ENCODE measurements at regions not wholly inside any gene's neighbourhood (a gene's known extent, or its start where the extent isn't known, plus 50 kb on each side); places are given as distances from the start of the nearest gene placed in this dataset.
"Not testable (repeated sequence)": the region's sequence is repeated elsewhere in the genome, so short reads cannot be mapped to it uniquely, and the experiment has no call there.

DNA sequence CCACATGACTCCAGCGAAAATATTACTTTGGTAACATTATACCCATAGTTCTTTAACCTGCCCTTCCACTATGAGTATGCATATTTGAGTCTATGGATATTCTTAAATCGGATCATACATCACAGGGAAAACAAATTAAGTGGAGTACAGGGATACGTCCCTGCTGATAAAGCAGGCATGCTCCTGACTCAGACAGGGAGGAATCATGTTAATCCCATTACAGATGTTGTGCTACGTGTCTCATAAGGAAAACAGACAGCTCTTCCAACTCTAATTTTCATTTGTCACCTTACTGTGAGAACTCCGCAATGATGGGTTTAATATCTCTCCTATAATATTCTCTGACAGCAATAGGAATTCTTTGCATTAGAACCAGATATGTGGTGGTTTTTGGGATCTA, 469.5 kb upstream of the POM121L12 start:
- no peak for DNase-seq

DNA sequence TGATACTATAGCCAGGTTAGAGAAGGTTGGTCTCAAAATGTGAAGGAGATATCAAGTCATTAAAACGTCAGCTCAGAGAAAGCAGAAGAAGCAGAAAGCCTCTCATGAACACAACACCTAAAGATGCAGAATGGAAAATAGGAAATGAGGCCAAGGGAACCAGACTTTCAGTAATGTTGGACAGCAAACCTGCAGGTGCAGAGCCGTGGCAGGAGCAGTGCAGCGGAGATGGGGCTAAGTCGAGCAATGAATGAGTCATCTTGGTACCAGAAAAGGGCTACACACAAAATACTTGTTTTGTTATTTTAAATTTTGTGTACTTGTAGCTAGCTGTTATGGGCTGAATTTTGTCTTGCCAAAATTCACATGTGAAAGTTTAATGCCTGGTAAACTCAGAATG, 479.6 kb upstream of the POM121L12 start:
- DNase-seq = no peak

DNA sequence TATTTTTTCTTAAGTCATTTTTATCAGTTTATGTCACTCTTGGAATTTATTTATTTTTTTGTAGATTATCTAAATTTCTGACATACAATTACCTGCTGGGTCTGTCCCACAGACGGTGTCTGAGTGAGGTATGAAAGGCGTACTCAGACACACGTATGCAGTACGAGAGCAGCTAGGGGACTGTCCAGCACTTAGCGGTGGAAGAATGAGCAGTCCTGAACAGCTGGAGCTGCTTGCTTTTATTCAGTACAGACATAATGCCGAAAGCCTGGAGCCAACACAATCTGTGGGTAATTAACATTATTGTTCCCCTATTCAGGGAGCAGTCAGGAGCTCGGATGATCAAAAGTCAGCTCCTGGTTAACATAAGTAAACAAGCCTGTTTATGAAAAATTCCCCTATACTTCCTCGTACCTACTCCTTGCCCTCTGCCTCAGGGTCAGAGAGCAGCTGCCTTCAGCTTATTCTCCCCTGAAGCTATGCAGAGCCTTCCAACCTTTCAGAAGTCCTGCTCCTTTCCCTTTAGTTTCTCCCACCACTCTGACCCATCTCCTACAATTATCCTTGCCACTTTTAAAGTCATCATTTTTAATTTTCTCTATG, 488.0 kb upstream of the POM121L12 start:
- DNase-seq = no peak

DNA sequence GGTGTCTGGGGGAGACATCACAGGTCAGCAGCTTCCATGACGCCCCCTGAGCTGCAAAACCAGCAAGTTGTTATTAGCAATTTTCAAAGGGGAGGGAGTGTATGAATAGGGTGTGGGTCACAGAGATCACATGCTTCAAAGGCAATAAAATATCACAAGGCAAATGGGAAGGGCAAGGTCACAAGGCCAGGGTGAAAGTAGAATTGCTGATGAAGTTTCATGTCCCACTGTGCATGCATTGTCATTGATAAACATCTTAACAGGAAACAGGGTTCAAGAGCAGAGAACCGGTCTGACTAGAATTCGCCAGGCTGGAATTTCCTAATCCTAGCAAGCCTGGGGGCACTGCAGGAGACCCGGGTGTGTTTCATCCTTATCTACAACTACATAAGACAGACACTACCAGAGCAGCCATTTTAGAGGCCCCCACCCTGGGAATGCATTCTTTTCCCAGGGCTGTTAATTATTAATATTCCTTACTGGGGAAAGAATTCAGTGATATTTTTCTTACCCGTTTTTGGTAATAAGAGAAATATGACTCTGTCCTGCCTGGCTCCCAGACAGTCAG, 494.2 kb upstream of the POM121L12 start:
- not testable (repeated sequence) for DNase-seq

DNA sequence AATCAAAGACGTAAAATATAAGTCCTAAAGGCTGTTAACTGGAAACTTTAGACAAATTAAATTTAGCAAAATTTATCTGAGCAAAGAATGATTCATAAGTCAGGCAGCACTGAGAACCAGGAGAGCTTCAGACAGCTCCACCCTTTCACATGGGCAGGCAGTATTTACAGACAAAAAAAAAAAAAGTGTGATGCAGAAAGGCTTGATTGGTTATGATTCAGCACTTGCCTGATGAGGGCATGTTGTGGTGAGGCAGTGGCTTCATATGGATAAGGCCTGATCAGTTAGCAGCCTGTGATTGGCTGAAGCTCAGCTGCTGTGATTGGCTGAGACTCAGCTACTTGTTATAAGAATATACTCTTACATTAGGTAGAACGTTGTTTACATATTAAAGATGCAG, 495.4 kb upstream of the POM121L12 start:
- no peak for DNase-seq

DNA sequence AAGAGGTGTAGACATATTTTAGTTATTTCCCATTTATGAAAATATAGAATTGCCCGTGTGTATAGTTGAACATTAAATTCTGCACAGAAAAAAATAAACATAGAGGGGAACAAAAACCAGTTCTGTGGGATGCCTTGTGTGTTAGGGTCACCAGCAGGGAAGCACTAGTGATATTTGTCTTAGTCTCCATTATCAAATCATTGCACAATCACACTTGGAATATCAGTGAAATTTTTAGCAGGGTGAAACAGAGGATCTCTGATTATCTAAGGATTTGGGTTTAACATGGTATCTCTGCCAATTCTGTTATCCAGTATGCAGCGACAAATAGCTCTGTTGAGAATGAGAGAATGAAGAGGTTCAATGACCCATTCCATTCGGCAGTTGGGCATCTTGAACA, 496.0 kb upstream of the POM121L12 start:
- DNase-seq = no peak

DNA sequence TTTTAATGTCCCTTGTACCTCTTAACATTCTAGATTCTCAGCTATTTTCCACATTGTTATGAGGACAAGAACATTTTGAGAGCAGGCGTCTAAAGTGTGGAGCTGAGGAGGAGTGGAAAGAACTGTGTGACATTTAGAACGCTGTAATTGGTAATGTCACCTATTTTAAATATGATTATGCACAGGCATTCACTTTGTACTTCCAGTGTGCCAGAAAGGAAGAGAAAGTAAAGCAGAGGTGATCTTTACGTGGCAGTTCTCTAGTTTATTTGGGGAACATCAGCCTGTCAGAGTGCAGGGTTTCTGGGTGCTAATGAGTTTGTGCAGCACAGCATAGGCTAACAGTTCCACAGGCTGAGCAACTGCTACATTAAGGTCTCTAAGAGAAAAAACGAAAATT, 498.4 kb upstream of the POM121L12 start:
- no peak for DNase-seq

DNA sequence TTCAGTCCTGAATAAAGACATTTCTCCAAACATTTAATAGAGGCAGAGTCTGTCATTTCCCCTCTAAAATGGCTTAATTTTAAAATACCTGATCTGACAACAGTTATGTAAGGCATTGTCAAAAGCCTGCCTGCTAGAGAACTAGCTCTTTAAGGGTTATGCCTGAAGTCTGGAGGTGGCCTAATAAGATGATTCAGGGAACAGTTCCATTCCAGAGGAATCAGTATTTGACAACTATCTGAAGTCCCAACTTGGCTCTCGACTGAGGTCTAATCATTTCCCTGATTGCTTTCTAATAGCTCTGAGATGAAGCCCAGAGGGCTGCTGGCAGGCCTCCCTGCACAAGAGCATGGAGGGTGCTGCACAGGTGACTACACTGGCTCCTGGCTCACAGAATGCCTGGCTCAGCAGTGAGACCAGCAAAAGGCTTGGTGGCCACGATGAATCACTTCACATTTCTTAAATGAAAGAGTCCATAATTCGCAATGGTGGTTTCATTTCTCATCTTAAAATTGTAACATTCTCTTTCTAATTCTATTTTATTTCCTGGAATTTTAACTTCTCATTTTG, 509.6 kb upstream of the POM121L12 start:
- no peak for DNase-seq

DNA sequence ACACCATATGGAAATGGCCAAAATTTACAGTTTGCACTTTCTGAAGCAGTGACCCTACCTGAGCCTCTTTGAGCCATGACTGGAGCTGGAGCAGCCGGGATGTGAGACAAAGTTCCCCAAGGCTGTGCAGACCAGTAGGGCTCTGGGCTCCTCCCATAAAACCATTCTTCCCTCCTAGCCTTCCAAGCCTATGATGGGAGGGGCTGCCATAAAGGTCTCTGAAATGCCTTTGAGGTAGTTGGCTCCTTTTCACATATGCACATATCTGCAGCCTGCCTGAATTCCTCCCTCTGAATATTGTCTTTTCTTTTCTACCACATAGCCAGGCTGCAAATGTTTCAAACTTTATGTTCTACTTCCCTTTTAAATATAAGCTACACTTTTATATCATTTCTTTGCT, 516.6 kb upstream of the POM121L12 start:
- DNase-seq = no peak

DNA sequence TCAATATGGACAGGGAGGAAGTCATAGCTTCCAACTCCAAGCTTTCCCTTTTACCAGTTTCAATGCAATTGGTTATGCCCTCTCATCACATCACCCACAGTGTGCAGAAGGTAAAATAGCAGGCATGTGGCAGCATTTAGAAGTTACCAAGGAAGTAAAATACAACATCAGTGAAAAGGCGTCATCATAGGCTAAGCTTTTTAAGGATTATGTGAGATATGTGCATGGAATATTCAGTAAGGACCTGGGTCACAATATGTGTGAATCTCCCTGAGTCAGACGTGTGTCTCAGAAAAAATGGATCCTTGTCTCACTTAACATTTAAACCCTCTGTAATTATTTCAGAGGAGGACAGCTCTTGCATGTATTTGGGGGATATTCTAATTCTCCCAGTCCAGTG, 522.8 kb upstream of the POM121L12 start:
- no peak for DNase-seq

DNA sequence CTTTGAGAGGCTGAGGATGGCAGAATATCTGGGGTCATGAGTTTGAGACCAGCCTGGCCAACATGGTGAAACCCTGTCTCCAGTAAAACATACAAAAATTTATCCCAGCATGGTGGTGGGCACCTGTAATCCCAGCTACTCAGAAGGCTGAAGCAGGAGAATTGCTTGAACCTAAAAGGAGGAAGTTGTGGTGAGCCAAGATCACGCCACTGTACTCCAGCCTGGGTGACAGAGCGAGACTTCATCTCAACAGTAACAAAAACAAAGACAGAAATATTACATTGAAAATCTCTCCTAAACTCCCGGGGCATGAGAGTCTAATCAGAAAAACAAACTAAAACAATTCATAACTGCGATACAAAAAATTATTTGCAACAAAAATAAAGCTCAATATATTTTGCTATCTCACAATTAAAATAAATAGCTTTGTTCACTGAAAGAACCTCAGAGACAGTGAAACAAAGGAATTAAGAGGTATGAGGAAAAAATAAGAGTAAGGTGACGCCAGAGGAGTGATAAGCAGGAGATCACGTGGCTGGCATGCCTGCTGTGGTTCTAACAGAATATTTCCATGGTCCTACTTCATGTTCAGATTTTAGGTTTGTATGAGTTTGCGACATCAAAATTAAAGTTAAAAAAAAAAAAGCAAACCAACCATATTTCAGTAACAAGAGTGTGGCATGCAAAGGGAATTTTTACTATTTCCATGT, 527.7 kb upstream of the POM121L12 start:
- DNase-seq = no peak

DNA sequence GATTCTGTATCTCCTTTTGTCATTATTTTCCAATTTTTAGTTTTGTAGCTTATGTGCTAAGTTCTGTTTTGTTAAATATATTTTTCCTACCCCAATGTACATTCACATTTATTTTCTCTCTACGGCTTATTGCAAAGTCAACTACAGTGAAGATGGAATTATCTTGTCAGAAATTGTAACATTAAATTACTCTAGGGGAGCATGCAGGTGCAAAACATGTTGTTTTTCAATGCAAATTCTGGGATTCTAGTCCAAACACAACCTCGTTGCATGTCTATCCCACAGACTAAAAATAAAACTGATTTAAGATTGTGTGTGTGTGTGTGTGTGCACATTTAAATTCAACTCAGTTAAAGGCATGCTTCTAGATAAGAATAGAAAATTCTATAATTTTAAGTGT, 529.1 kb upstream of the POM121L12 start:
- DNase-seq = no peak

DNA sequence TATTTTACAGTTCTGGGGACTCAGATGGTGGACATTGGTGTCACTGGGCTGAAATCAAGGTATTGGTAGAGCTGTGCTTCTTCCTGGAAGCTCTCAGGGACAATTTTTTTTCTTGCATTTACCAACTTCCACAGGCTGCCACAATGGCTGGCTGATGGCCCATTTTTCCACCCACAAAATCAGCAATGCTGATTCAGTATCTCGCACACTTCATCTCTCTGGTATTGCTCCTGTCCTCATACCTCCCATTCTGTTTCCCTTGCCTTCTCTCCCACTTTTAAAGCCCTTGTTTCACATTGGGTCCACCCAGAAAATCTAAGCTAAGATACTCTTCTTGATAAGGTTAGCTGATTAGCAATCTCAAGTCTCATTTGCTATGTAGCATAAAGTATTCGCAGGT, 530.9 kb upstream of the POM121L12 start:
- DNase-seq = no peak

DNA sequence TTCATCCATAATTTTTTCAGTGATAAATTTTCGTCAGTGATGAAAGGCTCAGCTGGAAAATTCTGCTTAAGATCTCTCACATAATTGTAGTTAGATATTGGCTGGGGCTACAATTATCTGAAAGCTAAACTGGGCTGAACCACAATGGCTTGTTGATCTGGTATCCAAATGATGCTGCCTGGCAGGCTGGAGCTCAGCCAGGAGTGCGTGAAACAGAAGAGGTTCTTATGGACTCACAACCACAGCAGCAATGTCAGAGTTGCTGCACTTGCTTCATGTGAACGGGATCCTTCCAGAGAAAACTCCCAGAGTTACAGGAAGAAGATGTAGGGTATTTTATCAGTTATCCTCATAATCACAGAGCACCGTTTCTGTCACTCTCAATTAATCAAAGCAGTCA, 533.2 kb upstream of the POM121L12 start:
- peak; percentile 11 for DNase-seq

DNA sequence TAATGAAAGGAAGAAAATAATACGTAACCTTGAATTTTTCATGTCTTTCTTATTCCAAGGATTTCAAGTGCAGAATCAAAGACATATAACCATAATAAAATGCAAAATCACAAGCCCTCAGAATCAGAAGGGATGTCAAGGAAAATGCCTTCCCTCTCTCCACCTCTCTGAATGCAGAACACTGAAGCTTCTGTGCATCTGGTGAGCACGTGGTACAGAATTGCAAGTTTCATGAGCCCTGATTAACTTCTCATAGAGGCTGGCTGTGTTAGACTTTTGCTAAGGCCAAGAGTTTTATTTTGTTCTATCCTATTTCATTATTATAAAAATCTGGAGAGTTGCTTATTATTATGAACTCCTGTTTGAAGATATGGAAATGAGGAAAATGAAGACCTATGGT, 533.7 kb upstream of the POM121L12 start:
- no peak for DNase-seq

DNA sequence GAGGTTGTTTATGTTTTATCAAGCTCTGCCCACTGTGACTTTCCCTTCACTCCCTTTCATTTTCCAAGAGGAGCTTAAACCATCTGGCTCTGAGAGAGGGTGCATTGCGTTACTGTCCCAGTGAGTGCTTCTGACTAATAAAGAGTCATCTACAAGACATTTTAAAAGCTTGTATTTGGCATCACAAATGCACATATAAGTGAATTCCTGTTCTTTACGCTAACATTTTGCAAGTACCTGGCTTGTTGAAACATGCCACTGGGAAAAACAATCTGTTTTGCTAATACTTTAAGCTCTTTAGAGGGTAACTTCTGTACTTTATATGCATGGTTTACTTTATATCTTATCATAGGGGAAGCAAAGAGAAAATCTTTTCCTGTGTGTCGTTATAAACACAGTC, 534.6 kb upstream of the POM121L12 start:
- DNase-seq = peak; percentile 89

DNA sequence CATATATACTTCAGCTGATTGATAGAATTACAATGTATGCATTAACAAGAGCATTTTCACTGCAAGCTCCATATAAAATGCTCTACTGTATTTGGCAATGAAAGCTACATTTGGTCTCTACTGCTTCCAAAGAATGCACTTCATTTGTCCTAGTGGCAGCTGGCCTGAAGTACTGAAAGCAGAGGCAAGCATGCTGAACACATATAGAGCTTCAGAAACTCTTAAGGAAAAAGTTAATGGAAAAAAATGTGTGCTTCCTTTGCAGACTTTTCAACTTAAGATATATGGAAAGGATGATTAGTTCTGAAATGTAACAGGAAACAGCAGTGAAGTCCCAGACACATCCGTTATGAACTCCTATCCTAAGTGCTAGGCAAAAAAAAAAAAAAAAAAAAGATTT, 537.1 kb upstream of the POM121L12 start:
- peak; percentile 28 for DNase-seq

DNA sequence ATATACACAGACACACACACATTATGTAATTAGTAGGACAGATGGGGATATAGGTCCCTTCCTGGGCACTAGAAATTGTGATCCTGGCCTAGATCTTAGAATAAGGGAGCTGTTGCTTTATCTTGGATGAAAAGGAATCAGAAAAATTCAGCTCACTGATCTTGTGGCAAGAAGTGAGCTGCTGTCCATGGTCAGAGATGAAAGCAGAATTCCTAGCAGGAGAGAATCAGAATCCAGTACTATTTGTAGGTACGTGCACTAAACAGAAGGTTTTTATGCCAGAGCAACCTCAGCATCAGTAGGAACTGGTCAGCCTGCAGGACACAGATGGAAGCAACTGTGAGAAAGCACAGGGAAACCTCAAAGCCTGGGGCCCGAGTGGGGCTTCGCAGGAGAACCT, 549.2 kb upstream of the POM121L12 start:
- DNase-seq = no peak

DNA sequence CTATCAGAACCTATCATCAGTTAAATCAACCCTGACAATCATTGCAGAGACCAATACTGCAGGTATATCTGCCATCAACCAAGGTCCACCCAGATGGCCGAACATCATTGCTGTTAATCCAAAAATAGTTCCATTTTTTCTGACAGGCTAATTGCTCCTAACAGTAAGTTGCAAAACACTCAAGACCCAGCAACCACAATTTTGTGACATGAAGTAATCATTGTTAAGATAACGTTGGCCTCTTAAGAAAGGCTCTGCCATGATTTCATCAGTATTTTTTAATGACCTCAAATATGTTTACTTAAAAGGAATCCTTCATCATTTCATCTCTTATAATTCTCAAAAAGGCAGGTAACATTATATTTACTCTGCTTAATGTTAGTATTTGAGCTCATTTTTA, 553.4 kb upstream of the POM121L12 start:
- DNase-seq = no peak

DNA sequence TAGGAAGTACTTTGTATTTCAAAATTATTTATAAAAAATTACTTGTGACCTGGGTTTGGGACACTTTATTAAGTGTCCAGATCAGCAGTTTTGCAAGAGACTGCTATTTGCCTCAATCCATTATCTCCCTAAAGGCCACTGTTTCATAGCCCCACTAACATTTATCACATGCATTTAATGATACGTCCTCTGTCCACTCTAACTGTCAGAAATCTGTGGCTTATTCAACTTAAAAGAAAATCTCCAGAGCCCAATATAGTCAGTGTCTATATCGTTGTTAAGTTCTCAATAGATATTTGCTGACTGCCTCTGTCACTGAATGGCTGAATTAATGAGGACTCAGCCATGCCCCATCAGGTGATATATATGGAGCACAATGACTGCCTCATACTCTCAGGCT, 553.9 kb upstream of the POM121L12 start:
- no peak for DNase-seq

DNA sequence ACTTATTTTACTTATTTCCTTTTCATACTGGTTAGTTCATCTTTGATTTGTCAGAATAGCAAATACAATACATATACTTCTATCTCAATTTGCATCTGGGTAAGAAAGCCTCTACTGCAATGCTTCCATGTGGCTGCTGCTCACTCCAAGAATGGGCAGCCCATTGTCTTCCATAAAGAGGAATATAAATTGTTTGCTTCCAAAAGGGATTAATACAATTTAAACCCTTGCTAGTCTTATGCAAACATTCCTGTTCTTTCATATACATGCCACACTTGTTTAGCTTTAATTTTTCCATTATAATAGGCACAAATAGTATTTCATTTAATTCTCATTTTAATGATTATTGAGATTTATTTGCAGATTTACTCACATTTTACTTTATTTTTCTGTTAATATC, 555.4 kb upstream of the POM121L12 start:
- DNase-seq = no peak

DNA sequence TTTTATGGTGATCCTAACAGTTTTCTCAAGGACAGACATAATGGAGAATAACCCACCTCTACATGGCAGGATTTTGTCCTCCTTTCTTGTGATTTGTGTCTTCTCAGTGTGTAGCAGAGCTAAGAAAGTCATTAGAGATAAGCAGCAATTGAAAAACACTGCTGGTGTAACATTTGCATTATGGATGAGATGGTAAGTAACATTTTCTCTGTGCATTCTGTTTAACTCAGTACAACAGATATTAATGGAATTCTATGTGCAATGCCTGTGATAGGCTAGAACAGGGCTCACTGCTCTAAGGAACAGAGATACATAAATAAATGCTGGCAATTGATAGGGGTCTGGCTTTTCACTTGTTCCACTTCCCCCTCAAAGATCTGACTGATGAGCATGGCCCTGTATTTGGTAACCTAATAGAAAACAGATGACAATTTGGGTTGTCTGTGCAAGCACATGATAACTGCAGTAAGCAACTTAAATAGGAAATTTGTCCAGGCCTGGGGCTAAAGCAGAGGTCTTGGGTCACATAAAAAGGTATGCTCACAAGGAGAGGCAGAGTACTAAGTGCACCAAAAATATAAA, 560.3 kb upstream of the POM121L12 start:
- no peak for DNase-seq

DNA sequence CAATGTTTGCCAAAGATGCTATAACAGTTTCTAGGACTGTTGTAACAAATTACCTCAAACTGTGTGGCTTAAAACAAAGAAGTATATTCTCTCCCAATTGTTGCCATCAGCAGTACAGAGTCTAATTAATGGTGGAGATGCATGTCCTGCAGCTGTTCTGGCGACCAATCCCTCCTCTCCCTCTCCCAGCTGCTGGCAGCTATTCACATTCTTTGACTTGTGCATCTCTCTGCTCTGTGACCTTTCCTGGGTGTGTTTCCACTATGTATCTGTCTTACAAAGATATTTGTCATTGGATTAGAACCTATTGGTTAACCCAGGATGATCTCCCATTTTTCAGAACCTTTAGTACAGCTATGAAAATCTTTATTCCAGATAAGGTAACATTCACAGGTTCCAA, 561.7 kb upstream of the POM121L12 start:
- no peak for DNase-seq

DNA sequence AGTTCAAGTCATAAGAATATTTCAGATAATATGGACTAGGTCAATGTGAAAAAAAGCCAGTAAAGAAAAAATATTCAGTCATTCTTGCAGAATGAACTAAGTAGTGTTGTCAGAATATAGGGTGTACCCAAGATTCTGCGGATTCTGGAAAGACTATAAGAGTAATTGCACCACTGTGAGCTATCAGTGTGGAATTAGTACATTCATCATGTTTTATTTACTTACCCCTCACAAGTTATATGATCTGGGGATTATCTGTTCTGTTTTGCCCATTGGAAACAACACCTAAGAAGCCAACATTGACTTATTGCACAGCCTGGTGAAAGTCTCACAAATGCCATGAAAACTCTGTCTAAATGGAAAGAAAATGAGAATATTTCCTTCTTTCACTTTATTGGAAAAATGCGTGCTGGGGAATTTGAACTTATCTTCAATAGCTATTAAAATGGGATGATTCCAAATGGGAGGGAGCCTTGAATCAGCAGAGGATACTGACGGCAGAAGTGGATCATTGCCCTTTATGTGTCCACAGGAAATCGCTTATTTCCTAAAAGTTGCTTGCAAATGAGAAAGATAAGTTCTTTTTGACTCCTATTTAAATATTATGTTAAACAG, 563.3 kb upstream of the POM121L12 start:
- DNase-seq = no peak
